ENCODE measurements at regions not wholly inside any gene's neighbourhood (a gene's known extent, or its start where the extent isn't known, plus 50 kb on each side); places are given as distances from the start of the nearest gene placed in this dataset.
A peak's percentile ranks its signal among the peaks of the same experiment; 100 is the strongest.

GRCh38 chr10:78923647-78924318 lies 145.0 kb upstream of the ZMIZ1 start:
- no peak for DNase-seq

GRCh38 chr10:78924319-78925003 lies 144.3 kb upstream of the ZMIZ1 start:
- peak; percentile 73 for DNase-seq

GRCh38 chr10:78925275-78925674 lies 143.5 kb upstream of the ZMIZ1 start:
- no peak for DNase-seq

GRCh38 chr10:78925800-78926319 lies 142.9 kb upstream of the ZMIZ1 start:
- no peak for DNase-seq

- DNase-seq = peak; percentile 39
Measured at GRCh38 chr10:78927257-78927995, 141.3 kb upstream of the ZMIZ1 start.

- DNase-seq = no peak
Measured at GRCh38 chr10:78928330-78928729, 140.4 kb upstream of the ZMIZ1 start.

- DNase-seq = no peak
Measured at GRCh38 chr10:78929541-78929940, 139.2 kb upstream of the ZMIZ1 start.

GRCh38 chr10:78931321-78932053 lies 137.3 kb upstream of the ZMIZ1 start:
- no peak for DNase-seq

- DNase-seq = no peak
Measured at GRCh38 chr10:78932054-78932386, 136.7 kb upstream of the ZMIZ1 start.

GRCh38 chr10:78932861-78933260 lies 135.9 kb upstream of the ZMIZ1 start:
- DNase-seq = no peak

GRCh38 chr10:78933828-78934531 lies 134.8 kb upstream of the ZMIZ1 start:
- no peak for DNase-seq

- no peak for DNase-seq
Measured at GRCh38 chr10:78934532-78934898, 134.3 kb upstream of the ZMIZ1 start.

- no peak for DNase-seq
Measured at GRCh38 chr10:78934994-78935602, 133.7 kb upstream of the ZMIZ1 start.

- DNase-seq = no peak
Measured at GRCh38 chr10:78935697-78936407, 132.9 kb upstream of the ZMIZ1 start.

GRCh38 chr10:78936412-78937342 lies 132.1 kb upstream of the ZMIZ1 start:
- no peak for DNase-seq

- no peak for DNase-seq
Measured at GRCh38 chr10:78937393-78937792, 131.4 kb upstream of the ZMIZ1 start.

GRCh38 chr10:78937800-78938694 lies 130.7 kb upstream of the ZMIZ1 start:
- no peak for DNase-seq

GRCh38 chr10:78938695-78939672 lies 129.8 kb upstream of the ZMIZ1 start:
- no peak for DNase-seq

All from NCI-H1436 (cell line).